ENCODE measurements at regions not wholly inside any gene's neighbourhood (a gene's known extent, or its start where the extent isn't known, plus 50 kb on each side); places are given as distances from the start of the nearest gene placed in this dataset.

DNA sequence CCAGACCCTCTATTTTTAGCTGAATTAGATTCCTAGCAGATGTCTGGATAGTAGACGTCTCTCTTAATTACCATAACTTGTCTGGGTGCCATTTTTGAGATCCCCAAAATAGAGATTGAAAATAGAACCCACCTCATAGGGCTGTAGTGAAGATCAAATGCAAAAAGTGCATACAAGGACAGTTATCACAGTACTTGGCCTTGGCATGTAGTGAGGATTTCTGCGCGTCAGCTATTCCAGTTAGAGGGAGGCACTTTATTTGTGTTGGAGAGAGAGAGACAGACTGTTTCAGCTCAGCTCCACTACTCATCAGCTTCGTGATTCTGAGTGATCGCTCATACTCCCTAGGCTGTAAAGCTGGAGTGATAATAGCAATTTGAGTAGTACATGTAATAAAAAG, 59.6 kb upstream of the CDH13 start:
- peak; percentile 7 for DNase-seq

DNA sequence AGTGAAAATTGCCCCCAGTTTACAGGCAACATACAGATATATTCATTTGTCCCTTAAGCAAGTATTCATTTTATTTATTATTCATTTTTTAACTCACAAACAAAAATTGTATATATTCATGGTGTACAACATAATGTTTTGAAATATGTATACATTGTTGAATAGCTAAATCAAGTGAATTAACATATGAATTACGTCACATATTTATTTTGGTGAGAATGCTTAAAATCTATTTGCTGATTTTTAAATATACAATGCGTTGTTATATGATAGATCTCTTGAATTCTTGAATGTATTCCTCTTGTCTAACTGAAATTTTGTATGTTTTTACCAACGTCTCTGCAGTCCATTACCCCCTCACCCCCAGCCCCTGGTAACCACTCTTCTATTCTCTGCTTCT, 63.4 kb upstream of the CDH13 start:
- DNase-seq = no peak

DNA sequence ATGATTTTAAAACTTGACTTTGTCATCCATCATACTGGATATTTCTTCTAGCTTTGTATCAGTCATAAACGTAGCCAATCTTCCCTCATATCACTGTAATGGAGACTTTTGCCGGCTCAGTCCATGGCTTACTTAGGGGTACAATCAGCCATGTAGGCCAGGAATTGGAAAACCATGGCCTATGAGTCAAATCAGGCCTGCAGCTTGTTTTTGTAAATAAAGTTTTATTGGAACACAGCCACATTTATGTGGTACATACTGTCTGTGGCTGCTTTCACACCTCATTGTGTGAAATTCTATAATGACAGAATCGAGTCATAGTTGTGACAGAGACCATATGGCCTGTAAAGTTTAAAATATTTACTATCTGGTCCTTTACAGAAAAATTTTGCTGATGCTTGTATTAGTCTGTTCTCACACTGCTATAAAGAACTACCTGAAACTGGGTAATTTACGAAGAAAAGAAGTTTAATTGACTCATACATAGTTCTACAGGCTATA, 64.5 kb upstream of the CDH13 start:
- DNase-seq = no peak

DNA sequence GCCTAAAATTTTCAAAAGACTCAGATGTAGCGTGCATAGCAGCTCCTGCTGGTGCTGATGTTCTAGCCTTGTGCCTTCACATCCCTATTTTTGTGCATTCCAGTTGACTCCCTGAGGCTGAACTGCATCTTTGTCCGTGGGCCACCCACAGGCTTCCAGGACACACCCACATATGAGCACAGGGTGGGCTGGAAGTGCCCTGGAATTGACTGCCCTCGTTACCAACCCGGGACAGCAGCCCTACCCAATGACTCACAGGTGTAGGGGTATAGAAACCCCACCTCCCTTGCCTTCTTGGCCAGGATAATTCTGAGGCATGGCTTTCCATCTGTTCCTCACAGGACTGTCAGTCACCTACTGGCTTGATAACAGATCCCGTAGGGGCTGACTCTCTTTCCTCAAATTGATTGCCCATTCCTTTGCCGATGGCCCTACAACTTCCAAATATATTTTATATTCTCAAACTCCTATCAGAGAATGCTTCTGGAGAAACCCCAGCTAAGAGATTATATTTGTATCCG, 65.9 kb upstream of the CDH13 start:
- DNase-seq = no peak

DNA sequence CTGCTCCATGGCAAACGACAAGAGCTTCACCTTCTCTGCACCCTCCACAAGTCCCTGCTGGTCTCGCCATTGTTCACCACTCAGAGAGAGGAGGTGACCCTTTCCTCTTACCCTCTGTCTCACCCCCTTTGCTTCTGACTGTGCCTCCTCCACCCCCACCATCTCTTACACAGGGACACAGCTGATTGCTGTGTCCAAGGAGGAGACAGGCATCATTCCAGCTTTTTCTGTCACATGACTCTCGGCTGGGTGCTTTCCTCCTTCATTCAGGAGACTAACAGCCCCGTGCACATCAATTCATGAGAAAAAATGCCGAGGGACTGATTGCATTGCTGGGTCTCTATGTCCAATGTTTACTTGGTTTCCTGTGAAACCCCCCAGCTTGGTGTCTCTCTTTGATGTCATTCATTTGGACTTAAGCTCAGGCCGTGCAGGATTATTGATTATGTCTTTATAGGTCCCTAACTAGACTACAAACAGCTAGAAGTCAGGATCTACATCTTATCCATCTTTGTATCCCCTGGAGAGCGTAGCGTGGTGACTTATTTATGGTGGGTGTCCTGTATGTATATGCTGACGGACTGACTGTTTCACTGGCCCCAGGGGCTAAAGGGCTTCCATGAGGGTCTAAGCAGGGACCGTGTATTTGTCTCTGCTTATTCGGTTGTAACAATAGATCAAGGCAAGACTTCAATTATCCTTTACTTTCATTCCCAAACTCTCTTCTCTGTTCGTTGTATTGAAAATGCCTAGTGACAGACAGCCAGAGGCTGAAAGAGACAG, 82.2 kb upstream of the CDH13 start:
- no peak for DNase-seq

DNA sequence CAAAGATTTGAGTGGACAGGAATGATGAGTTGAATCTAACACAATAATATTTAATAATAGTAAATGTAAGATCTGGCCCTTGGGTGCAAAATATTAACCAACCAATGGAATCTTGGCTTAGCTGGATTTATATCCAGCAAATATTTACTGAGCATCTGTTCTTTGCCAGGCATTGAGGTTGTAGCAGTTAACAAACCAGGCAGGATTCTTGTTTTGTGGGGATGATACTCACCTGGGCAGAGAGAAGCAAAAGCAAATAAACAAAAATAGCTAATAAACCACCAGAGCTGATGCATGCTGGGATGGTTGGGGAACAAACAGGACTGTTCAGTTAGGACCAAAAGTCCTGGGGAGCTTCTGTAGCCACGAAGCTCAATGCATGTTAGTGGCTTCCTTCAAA, 84.1 kb upstream of the CDH13 start:
- DNase-seq = no peak

DNA sequence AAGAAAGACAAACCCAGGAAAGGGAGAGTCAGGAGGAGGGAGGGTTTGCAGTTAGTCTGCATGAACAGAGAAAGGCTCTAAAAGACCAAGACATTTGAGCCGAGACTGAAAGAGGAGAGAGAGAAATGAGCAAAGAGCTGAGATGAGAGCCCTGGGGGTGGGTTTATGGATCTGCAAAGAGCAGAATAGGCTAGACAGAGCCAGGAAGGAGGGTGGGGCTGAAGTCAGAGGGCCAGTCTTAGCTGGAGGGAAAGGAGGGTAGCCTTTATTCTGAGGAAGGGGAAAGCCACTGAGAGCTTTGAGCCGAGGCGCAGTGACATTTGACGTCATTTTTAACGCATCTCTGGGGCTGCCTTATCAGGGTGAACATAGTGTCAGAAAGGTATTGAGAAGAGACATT, 85.7 kb upstream of the CDH13 start:
- DNase-seq = no peak

DNA sequence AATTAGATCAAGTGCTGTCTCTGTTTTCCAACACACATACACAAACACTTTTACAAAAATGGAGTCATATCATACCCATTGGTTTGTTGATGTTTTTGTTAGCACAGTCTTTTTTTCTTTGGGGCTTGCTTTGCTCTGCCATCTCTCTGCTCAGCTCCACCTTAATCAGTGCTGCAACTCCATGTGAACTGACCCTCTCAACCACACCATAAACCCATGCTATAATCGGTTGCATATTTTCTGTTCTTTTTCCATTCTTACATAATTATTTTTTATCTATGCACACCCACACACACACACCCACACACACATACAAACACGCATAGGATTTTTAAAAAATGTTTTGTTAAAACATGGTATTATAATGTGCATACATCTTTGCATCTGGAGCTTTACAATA, 91.0 kb upstream of the CDH13 start:
- no peak for DNase-seq

DNA sequence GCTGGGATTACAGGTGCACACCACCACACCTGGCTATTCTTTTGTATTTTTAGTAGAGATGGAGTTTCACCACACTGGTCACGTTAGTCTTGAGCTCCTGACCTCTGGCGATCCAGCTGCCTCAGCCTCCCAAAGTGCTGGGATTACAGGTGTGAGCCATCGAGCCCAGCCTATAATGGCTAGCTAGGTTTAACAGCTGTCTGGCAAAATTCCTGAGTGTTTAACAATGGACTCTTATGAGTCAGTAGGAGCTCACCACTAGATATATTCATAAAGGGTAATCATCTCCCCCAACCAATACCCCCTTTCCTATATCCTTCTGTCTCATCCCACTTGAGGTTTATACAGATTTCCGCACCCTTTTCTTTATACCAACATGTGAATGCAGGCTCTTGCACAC, 91.5 kb upstream of the CDH13 start:
- no peak for DNase-seq

DNA sequence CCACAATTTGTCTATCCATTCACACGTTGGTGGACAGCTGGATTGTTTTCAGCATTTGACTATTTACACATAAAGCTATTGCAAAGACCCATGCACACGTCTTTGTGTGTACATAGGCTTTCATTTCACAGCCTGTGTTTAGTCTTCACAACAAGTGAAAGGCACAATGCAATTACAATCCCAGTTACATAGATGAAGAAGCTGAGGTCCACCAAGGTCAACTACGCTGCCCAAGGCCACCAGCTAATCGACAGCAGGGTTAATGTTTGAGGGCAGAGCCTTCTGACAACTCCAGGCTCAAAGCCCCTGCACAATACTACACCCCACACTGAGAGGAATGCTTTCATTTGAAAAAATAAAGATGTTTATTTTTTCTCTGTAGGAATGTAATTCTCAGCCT, 93.6 kb upstream of the CDH13 start:
- DNase-seq = no peak

DNA sequence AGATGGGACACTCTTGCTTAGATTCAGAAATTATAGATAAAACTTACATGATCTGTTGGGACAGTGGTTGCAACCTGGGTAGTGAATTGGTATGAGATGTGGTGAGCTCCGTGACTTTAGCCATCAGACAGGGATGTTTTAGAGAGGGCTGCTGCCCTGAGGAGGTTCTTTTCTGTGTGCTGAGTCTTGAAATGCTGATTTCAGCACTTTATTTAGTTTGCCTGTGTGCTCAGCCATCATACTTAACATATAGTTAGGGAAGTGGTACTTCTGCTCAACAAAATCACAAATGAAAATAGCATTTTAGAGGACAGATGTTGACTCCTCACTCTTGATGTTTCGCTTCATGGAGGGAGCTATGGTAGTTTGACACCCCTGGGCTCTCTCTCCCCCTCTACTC, 95.9 kb upstream of the CDH13 start:
- DNase-seq = no peak

DNA sequence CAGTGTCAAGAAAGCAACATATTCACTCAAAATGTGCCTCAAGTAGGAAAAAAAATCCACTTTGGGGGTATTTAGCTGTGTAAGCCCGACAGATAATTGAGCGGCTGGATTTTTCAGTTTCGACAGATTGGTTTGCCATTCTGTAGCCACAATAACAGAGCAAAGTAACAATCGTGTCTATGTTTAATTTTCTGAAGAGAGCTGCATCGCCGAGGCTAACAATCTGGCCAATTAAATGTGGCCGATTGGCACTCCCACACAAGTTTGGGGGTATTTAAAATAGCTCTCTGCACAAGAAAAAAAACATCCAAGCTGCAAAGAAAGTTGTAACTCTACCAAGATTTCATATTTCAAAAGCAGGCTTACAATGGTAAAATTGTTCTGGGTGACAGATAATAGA, 99.7 kb upstream of the CDH13 start:
- DNase-seq = no peak

DNA sequence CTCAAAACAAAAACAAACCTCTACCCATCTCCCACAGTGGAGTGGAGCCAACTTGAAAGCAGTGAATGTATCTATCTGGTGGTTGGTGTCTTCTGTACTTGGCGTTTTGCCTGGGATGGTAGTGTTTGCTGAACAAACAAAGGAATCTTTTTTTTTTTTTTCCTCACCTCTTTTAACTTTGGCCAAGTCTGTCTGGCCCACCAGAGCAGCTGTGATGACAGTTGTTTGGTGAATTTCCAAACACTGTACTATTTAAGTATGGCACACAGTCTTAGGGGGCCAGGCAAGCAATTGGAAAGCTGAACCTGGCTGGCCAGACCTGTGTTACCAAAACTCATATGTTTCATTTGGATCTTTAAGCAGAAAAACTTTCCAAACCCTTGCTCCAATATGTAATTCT, 101.8 kb upstream of the CDH13 start:
- peak; percentile 72 for DNase-seq

DNA sequence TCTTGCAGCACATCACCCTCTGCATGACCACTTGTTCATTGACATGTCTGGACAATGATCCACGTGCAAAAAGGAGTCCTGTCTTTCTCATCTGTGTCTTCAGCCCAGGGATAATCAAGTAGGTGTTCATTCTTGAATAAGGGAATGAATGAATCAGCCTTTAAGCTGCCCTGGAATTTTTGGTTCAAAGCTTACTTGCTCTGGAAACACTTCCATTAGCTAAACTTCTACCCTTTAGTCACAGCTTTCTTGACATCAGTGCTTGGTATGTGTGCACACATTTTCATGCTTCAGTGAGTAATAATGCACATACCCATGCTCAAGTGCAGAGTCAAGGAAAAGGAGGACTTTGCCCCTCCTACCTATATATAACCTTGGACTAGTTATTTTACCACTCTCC, 103.0 kb upstream of the CDH13 start:
- DNase-seq = no peak

DNA sequence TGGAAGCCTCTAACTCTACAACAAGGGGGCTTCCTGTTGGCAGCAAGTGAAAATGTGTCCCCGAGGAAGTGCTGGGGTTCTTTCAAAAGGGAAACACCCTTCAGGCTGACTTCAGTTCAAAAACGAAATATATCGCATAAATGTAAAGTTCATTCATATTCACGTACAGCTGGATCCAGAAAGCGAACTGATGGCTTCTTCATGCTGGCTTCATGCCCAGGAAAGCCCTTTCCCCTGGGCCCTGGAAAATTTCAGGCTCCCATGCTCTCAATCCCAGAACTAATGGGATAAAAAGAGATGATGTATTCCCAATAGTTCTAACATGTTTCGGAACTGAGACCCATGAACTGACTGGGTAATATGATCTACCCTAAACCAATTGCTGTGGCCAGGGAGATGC, 104.7 kb upstream of the CDH13 start:
- DNase-seq = peak; percentile 74

DNA sequence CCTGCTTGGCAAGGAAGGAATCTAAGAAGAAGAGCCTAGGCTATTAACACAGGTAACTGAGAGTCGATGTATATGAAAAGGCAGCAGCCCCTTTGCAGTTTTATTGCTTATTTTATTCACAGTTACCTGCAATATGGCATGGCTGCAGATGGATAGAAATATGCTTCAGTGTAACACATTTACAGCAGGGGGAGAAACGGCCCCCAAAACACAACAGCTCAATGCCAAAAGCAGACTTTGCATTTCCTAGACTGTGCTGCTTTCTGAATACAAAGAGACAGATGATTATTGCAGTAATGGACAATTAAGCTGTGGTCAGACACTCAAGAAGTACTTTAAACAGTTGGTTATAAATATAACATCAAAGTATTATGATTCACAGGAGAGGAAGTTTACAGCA, 108.0 kb upstream of the CDH13 start:
- no peak for DNase-seq

DNA sequence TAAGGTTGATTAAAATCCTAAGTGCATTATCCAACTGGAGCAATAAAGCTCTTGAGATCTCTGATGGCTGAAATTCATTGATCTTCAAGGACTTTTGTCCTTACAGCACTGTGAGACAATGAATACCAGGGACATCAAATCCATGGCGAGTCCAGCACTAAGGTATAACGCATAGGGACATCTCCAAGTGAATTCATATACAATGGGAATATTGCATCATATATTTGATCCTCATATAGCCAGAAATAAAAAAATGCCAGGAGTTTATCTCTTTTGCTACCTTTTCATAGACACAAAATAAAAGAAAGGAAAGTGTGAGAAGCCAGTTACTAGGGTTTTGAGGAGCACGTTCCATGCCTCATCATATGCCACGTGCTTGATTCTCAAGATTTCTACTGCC, 112.5 kb upstream of the CDH13 start:
- no peak for DNase-seq

DNA sequence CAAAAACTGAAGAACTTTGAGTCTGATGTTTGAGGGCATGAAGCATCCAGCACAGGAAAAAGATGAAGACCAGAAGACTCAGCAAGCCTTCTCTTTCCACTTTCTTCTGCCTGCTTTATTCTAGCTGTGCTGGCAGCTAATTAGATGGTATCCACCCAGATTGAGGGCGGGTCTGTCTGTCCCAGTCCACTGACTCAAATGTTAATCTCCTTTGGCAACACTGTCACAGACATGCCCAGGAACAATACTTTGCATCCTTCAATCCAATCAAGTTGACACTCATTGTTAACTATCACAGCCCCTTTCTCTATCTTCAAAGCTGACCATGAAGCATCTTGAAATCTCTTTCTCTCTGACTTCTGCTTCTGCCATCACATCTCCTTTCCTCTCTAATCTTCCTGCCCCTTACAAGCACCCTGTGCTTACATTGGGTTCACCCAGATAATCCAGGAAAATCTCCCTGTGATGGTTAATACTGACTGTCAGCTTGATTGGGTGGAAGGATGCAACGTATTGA, 115.9 kb upstream of the CDH13 start:
- no peak for DNase-seq

DNA sequence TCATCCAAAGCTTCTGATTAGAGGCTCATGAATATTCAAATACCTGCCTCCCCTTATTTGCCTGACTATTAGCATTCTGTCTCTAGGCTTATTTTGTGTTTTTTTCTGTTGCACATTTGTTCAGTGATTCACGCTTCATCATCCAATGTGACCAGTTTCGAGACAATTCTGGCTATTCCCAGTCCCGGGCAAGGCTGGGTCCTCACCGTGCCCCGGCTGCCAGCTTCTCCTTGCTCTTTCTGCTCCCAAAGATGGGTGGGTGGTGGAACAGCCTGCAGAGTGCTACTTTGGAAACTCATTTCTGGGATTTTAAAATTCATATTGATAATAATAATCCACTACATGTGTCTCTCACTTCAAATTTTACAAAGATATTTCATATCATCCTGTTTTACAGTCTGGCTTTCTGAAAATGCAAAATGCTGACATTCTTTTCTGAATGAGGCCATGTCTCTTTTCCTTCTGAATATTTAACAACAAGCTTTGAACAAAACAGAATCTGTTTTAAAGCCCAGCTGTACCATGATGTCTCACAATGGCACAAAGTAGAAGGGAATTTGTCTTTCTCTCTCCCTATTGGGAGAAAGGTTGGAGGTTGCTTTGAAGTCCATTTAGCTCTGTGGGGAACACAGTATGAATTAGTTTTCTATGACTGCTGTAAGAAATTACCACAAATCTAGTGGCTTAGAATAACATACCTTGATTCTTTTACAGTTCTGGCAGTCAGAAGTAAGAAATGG, 116.9 kb upstream of the CDH13 start:
- no peak for DNase-seq

DNA sequence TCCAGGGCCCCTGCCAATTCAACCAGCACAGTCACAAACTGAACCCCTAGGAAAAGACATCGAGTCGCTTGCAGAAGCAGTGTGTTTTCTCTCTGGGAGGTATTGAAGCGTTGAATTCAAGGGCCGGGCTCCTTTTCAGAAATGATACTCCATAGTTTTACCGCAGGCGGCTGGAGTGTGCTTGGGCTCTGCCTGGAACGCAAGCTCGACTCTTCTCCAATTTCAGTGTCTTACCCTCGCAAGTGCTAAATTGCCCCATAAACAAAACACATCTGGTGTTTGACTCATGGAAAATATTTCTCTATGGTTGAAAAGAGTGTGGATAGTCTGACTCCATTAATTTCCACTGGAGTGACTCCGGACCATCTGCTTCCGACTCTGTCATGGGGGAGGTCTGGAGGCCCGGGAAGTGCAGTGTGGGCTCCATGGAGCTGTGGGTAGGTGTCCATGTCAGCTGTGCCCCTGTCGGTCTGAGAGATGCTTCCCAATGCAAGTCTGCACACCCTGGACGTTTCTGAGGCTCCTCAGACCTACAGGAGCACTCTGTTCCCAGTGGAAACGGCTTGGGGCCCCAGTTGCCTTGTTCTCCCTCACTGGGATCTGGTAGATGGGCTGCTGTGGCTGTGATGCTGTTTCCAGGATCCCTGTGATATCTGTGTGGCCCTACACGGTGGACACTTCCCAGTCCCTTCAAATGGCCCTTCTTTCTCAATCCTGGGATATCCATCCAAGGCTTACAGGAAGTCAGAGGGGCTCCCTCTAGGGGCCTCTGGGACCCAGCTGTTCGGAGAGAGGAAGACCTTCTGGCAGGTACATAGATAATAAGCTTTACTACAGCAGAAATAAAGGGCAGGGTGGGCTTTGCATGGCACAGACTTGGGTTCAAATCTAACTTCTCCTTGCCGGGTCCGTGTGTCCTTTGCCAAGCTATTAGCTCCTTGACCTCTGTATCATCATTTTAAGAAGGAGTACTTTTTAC, 119.8 kb upstream of the CDH13 start:
- DNase-seq = peak; percentile 85

DNA sequence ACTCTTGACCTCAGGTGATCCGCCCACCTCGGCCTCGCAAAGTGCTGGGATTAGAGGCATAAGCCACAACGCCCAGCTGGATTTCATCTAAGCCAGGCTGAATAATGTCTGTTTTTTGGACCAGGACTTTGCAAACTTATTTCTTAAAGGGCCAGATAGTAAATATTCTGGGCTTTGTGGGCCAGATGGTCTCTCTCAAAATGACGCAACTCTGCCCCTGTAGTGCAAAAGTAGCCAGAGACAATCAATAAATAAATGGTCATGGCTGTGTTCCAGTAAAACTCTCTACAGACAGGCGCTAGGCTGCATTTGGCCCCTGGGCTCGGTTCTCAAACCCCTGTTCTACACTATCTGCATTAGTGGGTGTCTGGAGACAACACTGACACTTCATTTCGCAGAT, 121.9 kb upstream of the CDH13 start:
- DNase-seq = no peak

DNA sequence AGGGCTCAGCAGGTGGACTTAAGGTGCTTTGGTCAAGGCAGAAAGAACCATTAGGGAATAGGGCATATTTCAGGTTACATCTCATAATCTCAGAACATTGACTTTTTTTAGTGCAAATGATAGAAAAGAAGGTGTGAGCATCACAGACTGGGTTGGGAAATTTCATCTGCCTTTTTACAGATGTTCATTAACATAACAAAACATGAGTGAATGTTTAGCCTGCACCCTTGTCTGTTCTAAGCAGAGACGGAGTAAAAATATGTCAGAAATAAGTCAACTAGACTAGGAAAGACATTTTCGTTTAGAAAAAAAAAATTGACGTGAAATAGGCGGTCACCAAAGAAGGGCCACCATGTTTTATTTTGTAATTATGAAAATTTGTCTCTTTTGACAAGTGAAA, 127.5 kb upstream of the CDH13 start:
- no peak for DNase-seq

All from tongue (tissue), 1 donor.